CD4-positive, alpha-beta T cell treated with Interleukin-17A for 4 hours (primary cell): ENCODE measurements at regions not wholly inside any gene's neighbourhood (a gene's known extent, or its start where the extent isn't known, plus 50 kb on each side); places are given as distances from the start of the nearest gene placed in this dataset.

ENCODE experiments used
- DNase-seq: peaks from one replicate; pipeline ENCODE4 v3.0.0-alpha.2; 2020; ENCODE audit warnings: mixed read lengths

- no peak for DNase-seq
Observed at GRCh38 chr5:89520771-89521170, 637.8 kb upstream of the MEF2C start.

- DNase-seq = no peak
Observed at GRCh38 chr5:89513299-89514044, 630.5 kb upstream of the MEF2C start.

DNA sequence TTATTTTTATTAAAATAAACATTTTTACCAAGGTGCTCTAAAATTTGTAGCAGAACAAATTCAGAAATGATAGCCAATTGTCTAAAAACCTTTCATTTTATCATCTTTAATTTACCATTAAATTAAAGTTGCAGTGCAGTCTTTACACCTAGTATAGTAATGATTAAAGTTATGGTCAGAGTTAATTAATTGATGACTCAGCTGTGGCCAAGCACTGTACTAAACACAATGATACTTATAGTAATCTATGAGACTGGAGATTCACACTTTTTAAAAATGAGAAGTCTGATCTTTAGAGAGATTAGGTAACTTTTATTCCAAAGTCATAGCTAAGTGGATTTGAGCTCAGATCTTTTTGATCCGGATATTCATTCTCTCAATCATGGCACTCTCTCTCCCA is 621.1 kb upstream of the MEF2C start:
- DNase-seq = no peak

- DNase-seq = no peak
Observed at GRCh38 chr5:89499787-89500186, 616.8 kb upstream of the MEF2C start.

DNA sequence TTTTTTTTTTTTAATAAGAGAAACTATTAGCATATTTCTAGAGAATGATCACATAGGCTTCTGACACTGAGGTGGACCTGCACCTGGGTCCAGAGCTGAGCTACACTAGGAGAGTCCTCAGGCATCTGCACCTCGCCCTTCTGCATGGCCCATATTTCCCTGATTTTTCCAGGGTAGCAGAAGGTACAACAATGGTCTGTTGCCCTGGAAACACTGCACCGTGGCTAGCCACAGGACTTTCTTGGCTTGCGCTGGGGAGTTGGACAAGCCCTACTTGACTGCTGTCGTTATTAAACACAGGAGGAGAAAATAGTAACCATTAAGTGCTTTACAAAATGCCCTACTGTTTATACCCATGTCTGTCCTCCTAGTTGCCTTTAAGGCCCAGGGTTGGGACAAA is 615.7 kb upstream of the MEF2C start:
- DNase-seq = no peak

- no peak for DNase-seq
Observed at GRCh38 chr5:89493414-89493813, 610.4 kb upstream of the MEF2C start.

DNA sequence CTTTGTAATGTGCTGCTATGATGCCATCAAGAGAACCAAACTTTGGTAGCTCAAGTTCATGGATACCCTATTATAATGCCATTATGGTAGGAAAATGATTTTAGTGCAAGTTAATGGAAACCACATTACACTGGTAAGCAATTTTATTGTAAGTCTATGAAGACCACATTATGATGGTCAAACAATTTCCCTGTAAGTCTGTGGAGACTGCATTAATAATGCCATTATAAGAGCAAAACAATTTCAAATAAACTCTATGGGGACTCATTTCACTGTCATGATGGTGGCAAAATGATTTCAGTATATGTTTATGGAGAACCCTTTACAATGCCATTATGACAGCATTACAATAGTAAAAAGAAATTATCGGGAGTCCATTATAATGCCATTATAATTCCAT is 602.0 kb upstream of the MEF2C start:
- DNase-seq = no peak

GRCh38 chr5:89480406-89481007 is 597.5 kb upstream of the MEF2C start:
- no peak for DNase-seq

DNA sequence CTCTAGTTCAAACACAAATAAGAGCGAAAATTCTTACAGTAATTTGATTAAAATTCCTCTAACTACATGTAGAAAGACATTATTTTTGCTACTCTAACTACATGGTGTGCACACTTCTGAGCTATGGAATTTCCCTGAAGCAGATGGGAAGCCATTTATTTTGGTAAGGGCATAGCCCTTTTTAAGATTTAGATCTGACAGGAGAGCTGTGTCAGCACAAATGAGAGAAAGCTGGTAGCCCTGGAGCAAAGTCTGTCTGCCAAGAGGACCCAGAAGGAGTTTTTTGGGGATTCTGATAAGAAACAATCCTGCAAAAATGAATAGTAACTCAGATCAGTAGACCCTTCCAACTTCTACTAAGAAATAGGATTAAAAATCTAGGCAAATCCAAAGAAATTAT is 595.9 kb upstream of the MEF2C start:
- DNase-seq = no peak

- no peak for DNase-seq
Observed at GRCh38 chr5:89473196-89473595, 590.2 kb upstream of the MEF2C start.

DNA sequence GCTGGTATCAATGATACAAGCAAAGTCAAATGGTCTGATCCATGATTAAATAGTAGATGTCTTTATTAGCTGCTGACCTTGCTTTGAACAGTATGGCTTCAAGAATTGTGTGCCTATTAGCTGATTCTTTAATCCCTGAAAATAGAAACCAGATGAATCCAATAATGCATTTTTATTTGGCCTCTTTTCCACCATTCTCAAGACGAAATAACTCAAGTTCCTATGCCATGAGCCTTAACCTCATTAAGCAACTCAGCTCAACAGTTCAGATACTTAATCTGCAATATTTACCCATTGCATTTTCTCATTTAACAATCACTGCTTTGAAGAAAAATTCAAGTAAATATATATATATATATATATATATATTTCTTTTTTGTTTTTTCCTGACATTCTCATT is 588.6 kb upstream of the MEF2C start:
- DNase-seq = no peak

DNA sequence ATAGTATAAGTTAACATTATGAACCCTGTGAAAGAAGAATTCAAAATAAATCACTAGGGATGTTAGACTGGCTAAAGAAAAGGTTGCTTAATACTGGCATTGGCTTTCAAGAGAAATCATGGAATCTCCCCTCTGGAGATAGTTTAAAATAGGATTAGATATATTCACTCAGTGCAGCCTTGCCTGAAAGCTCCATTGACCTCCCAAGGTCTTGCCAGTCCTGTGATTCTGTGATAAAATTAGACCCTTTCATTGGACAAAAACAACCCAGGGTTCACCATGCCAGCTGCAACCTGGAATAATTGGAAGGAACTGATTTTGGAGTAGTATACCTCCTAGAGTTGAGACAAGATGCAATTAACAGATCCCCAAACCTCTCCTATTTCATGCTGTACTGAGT is 588.1 kb upstream of the MEF2C start:
- no peak for DNase-seq

- no peak for DNase-seq
Observed at GRCh38 chr5:89470658-89471057, 587.7 kb upstream of the MEF2C start.

GRCh38 chr5:89458332-89458656 is 575.3 kb upstream of the MEF2C start:
- DNase-seq = no peak

DNA sequence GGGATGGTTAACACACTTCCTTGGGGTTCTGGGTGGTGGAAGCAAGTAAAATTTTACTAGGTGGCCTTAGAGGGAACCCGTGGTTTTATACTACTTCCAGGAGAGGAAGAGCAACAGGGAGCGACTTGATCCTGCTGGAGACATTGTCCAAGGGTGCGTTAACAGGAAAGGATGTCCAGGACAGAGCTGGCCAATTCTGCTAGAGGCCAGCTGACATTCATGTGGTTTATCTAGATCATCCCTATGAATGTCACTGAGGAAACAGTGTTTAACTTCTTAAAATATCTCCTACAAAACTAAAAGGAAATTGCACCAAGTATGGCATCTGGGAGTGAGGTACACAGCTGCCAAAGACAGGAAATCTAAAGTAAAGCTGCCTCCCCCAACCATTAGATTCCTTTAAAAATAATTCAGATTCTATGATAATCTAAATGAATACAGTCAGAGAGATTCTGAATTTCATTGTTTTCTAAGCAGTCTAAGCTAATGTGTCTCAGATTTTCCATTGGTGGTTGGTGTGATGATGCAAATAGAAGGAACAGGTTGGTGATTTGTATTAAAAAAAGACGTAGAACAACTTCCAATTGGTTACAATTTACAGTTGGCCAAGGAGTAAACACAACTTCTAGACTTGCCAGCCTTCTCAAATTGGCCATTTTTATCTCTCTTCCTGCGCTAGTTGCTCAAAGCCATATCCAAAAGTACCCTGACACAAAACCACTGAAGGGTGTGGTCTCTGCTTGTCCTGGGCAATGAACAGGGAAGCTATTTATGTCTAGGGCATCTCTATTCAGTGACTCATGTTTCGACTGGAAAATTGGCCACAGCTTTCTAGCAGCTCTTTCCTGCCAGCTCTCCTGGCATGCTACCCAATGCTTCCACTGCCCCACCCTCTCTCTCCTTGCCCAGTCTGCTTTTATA is 574.7 kb upstream of the MEF2C start:
- no peak for DNase-seq

GRCh38 chr5:89452081-89452480 is 569.1 kb upstream of the MEF2C start:
- DNase-seq = no peak

GRCh38 chr5:89451263-89451662 is 568.3 kb upstream of the MEF2C start:
- DNase-seq = no peak

GRCh38 chr5:89450149-89450538 is 567.2 kb upstream of the MEF2C start:
- no peak for DNase-seq

DNA sequence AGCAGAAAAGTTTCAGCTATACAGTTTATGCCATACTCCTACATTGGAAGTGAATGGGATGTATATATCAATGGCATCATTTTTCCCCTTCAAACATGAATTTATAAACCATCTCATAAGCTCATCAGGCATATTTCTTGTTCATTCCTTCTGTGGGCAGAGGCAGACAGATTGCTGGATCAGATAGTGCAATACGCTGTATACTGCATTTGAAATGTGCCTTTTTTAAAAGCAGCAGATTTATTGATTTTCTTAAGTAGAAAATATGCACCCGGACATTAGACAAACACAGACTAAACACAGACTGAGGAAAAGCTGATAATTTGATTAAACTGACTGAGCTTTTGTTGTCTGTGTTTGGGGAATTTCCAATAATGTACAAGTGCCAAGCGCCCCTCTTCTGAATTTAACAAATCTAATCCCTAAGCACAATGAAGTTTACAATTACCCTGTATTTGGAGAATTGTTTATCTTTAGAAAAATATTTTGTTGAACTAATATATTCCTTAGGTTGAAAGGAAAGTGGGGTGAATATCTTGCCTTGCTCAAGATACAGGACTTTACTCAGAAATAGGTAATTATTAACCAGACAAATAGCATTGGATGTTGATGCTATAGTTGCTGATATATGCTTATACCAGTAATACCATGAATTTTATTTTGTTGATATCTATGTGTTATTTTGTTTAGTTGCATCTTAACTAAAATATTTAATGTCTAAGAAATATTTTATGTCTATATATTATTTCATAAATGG is 566.6 kb upstream of the MEF2C start:
- DNase-seq = no peak

- DNase-seq = no peak
Observed at GRCh38 chr5:89447027-89447426, 564.0 kb upstream of the MEF2C start.

- no peak for DNase-seq
Observed at GRCh38 chr5:89445106-89445745, 562.2 kb upstream of the MEF2C start.

GRCh38 chr5:89444088-89444487 is 561.1 kb upstream of the MEF2C start:
- no peak for DNase-seq

GRCh38 chr5:89443508-89443907 is 560.5 kb upstream of the MEF2C start:
- no peak for DNase-seq
